Central memory CD4-positive, alpha-beta T cell (primary cell): ENCODE measurements at regions not wholly inside any gene's neighbourhood (a gene's known extent, or its start where the extent isn't known, plus 50 kb on each side); places are given as distances from the start of the nearest gene placed in this dataset.

ENCODE experiments used
- DNase-seq: peaks from one replicate; pipeline ENCODE4 v3.0.0; 2022

GRCh38 chr16:85394456-85395206 is 218.5 kb upstream of the GSE1 start:
- no peak for DNase-seq

- no peak for DNase-seq
Measured at GRCh38 chr16:85395207-85395912, 217.8 kb upstream of the GSE1 start.

- no peak for DNase-seq
Measured at GRCh38 chr16:85395913-85396878, 216.9 kb upstream of the GSE1 start.

- no peak for DNase-seq
Measured at GRCh38 chr16:85396879-85397871, 215.9 kb upstream of the GSE1 start.

- DNase-seq: no peak
Measured at GRCh38 chr16:85398050-85398451, 215.1 kb upstream of the GSE1 start.

GRCh38 chr16:85398688-85399582 is 214.2 kb upstream of the GSE1 start:
- DNase-seq: no peak

- no peak for DNase-seq
Measured at GRCh38 chr16:85399583-85400284, 213.4 kb upstream of the GSE1 start.

GRCh38 chr16:85400305-85401205 is 212.6 kb upstream of the GSE1 start:
- no peak for DNase-seq

GRCh38 chr16:85401370-85401916 is 211.7 kb upstream of the GSE1 start:
- DNase-seq: no peak

- DNase-seq: no peak
Measured at GRCh38 chr16:85401917-85402766, 211.0 kb upstream of the GSE1 start.

GRCh38 chr16:85402910-85403692 is 210.0 kb upstream of the GSE1 start:
- no peak for DNase-seq

- DNase-seq: no peak
Measured at GRCh38 chr16:85403693-85404092, 209.4 kb upstream of the GSE1 start.

GRCh38 chr16:85412911-85413520 is 200.1 kb upstream of the GSE1 start:
- DNase-seq: no peak

GRCh38 chr16:85413691-85414663 is 199.1 kb upstream of the GSE1 start:
- no peak for DNase-seq
